NCI-H146 treated with DMSO at 0.1 percent for 48 hours (cell line): ENCODE measurements at regions not wholly inside any gene's neighbourhood (a gene's known extent, or its start where the extent isn't known, plus 50 kb on each side); places are given as distances from the start of the nearest gene placed in this dataset.

Experiments used
- DNase-seq: peaks from one replicate; lab custom pipeline; 2025; ENCODE audit not compliant: unreplicated experiment; lab: John Stamatoyannopoulos, UW

- no peak for DNase-seq
Measured at GRCh38 chr5:167608390-167609272, 682.8 kb upstream of the WWC1 start.

DNA sequence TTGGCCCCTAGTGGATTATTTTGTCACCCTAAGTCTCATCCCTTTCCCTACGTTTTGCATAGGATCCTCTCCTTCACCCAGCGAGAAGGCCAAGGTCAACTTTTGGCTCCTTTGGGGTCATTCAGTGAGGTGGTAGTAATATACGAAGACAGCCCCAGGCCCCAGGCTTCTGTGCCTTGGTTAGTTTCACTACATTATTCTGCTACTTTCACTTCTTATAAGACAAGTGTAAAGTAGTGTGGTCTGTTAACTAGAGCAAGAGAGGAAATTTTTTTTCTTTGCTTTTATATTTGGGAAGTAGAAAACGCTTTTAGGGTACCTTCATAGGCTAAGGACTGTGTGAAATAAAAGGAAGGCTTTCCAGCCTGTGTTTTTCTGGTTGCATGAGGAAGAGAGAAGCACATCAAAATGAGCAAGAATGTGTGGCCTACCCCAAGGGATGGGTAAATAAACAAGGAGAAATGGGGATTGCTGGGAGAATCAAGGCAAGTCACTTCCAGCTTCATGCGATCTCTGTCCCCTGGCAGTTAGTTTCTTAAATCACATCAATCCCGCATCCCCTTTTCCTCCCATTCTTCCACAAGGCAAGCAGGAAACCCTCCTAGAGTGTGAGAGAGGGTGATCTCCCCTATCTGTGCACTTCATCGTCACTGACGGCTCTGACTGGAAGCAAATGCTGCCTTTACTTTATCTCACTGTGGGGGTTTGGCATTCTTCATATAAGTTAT, 677.0 kb upstream of the WWC1 start:
- DNase-seq, result no peak

DNA sequence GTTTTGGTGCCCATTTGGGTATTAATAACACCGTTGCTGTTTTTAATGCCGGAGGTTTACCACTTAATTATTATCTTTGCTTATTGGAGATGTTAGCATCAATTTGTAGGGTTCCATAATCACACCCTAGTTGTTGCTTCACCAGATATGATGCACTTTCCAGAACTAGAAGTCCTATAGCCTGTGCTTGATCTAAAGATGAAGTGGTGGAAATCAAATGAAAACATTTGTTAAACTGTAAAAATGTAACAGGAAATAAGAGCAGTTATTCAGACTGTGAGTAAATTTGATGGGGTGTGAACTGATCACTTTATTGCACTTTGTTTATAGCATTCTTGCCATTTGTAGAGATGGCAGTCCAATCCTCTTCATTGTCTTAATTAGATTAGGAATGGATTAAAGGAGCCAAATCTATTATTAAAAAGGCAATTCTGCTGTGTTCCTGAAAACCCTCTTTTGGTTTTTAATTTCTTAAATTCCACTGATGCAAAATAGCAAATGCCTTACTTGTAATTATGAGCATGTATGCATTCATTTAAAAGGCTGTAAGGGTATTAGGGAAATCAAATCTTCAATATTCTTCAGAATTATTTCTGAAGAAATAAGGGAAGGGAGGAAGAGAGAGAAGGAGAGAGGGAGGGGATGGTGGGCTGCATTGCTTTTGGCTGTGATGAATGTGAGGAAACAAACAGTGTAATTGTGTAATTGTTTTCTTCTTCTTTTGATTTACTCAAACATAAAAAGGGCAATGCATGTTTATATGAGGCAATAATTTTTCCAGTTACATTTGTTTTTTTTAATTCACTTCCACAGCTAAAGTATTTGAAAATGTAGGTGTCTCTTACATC, 675.2 kb upstream of the WWC1 start:
- no peak for DNase-seq

GRCh38 chr5:167623354-167623753, 668.1 kb upstream of the WWC1 start:
- no peak for DNase-seq

- no peak for DNase-seq
Measured at GRCh38 chr5:167624053-167624452, 667.4 kb upstream of the WWC1 start.

- no peak for DNase-seq
Measured at GRCh38 chr5:167626341-167627123, 664.9 kb upstream of the WWC1 start.

GRCh38 chr5:167629634-167630033, 661.8 kb upstream of the WWC1 start:
- no peak for DNase-seq

DNA sequence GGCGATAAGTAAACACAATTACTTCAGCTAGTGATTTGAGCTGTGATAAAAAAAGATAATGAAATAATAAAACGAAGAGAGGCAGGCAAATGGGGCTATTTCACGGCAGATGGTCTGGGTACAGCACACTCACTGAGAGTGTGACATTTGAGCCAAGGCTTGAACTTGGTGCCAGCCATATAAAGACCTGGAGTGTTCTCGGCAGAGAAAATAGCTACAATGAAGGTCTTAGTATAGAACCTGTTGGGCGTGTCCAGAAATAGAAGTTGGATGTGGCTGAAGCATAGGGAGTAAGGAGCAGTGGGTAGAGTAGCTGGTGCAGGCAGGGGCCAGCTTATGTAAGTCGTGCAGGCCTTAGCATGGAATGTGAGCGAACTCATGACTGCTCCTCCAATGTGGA, 660.3 kb upstream of the WWC1 start:
- no peak for DNase-seq

GRCh38 chr5:167633114-167633513, 658.3 kb upstream of the WWC1 start:
- no peak for DNase-seq

GRCh38 chr5:167633931-167634341, 657.5 kb upstream of the WWC1 start:
- DNase-seq, result no peak

DNA sequence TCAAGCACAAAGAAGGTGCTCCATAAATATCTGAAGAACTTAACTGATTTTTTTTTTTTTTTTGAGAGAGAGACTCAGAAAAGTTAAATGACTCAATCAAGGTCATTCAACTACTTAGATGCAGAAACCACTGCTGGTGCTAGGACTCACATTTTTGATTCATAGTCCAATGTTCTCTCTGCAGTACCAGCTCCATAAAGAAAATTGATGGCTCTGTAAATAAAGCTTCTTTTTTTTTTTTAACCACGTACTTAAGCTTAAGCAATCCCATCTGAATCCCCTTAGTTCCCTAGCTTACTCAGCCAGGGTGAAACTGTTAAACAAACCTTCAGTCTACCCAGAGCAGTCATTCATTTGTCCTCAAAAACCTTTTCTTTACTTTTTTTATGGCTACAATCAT, 657.0 kb upstream of the WWC1 start:
- no peak for DNase-seq

GRCh38 chr5:167638816-167639215, 652.6 kb upstream of the WWC1 start:
- no peak for DNase-seq

DNA sequence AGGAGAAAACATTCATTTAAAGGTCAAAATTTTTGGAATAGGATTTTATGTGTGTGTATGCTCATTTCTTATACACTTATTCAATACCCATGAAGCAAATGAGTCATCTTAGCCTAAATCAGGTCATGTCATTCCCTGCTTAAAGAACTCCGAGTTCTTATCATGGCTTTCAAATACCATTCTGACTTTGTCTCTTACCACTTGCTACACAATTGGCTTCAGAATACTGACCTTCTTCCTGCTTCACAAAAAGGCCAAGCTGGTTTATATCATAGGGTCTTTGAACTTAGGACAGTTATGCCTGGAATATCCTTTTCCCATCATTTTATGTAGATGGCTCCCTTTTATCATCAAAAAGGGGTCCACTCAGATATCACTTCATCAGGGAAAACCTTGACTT, 652.2 kb upstream of the WWC1 start:
- no peak for DNase-seq

DNA sequence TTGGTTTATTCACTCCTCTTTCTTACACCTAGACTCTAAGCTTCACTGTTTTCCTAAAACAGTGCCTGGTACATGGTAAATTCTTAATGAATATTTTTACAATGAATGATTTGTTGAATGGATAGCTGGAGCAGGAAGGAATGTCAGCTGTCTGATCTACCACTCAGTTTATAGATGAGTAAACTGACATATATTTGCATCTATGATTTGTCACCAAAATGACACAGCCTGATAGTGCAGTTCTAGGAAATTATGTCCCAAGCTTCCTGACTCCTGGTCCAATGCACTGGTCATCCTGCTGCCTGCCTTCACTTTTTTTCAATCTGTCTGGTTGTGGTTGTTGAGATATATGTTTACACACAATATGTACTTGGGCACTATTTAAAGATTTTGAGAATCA, 651.7 kb upstream of the WWC1 start:
- DNase-seq, result no peak

GRCh38 chr5:167642181-167642580, 649.3 kb upstream of the WWC1 start:
- DNase-seq, result no peak

DNA sequence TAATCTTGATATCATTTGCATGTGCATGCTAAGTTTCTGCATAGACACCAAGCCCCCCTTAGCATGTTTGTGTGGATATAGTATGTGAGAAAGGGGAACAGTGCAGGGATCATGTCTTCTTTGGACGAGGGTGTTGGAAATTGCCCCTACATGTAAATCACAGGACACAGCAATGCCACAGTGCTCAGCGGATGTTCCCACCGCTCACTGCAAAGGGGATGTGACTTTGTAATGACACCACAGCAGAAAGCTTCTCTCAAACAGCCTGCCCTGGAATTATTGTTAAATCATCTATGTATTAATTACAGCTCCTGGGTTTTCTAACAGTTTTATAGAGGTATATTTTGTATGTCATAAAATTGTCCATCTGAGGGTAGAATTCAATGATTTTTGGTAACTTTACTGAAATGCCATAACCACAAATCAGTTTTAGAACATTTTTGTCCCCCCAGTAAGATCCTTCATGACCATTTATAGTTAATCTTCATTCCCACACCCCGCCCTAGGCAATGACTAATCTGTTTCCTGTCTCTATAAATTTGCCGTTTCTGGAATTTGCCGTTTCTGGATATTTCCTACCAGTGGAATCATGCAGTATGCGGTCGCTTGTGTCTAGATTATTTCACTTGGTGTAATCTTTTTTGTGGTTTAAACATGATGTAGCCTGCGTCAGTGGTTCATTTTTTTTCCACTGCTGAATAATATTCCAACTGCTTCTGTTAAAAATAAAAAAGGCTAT, 648.5 kb upstream of the WWC1 start:
- no peak for DNase-seq

DNA sequence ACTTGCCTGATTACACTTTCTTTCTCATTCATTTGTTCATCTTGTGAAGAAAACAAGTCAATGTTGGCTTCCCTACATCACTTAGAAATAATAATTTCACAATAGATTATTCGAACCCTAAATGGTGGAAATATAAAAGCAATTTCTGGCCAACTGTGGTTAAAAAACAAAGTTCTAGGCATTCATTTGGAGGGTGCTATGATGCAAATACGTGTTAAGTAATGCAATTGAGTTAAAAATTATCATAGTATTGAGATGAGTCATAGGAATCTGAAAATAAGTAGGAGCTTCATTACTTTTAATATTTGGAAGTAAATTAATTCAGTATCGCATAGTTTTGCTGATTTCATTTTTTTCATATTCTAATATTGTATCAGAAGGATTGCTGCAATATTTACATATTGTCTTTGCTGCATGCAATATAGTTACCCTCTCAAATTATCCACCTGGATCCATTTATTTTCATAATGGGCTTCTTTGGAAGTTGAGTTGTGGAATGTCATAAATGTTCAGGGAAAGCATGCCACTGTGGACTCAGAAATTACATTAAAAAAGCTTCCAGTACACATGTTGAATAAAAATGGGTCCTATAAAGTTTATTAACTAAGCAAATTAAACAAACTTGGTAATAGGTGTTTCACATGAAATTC, 647.7 kb upstream of the WWC1 start:
- no peak for DNase-seq

- DNase-seq, result no peak
Measured at GRCh38 chr5:167644619-167645018, 646.8 kb upstream of the WWC1 start.

DNA sequence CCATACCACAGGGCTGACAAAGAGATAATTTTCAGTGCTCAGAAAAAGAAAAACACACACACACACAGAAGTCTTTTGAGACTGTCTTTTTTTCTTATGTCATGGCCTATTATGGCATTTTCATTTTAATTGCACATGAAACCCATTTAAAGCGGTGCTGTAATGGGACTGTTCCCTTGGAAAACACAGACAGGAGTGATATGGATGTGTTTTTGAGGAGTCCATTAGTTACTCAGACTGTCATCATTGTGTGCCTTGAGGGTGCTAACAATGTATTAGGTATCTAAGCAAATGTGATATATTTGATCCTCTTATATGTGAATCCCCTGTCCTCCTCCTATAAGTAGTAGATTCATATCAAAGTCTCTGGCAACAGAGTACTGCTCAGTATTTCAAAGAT, 642.0 kb upstream of the WWC1 start:
- no peak for DNase-seq

DNA sequence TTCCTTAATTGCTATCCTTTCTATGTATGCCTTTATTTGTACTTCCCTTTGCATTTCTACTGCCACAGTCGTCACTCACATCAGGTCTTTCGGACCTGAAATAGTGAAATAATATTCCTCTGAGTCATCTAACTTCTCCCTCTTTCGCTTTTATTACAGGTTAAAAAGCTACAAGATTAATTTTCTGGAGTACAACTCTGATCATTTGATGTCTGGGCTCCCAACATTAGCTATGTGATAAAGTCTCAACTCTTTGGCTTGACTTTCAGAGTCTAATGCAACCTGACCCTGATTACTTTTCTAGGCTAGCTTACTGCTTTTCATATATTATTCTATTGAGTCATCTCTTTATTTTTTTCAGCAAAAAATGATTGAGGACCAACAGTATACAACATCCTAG, 638.8 kb upstream of the WWC1 start:
- no peak for DNase-seq
